ENCODE measurements at regions not wholly inside any gene's neighbourhood (a gene's known extent, or its start where the extent isn't known, plus 50 kb on each side); places are given as distances from the start of the nearest gene placed in this dataset.

DNA sequence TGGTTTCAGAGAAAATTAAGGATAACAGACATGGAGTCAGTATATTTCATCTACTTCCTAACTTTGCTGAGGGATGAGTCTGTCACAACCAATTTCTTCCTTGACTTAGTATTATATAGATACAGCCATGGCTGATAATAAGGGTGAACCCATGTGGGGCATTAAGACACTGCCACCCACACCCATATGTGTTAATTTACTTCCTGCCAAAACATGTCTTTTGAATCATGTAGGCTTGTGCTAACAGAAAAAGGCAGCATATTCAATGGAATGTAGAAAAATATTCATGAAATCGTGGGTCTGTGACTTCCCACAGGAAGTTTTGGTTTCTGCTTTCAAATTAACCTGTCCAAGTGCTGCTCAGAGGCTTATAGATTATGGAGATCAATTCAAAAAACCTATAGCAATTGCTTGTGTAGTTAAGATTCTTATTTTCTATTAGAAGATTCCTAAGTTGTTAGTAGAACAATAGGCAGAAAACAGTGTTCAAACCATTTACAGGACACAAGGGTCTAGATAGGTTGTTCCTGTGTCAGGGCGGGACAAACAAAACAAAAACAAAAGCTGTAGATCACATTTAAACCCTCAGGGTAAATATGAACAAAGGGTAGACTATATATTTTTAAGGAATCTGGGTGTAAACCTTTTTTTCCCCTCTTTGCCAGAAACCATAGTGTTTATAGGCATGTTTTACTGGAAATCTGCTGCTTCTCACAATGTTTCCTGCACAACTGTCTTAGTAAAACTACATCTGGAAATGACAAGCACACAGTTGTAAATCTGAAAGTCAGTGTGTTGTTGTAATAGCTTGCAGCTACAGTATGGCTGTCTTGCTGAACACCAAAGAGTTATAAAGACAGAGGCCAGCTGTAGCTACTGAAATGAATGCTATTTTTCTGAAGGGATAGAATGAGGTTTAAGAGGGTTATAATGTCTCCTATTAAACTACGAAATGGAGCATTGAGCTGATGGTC is 691.2 kb downstream of the EPHA4 start:
- DNase-seq (no peak), ATAC-seq (no peak)
- TF ChIP-seq CTCF (IDR thresholded peaks at IDR 0.05) = no peak
- TF ChIP-seq POLR2A (IDR thresholded peaks at IDR 0.05) = no peak
- intact Hi-C loops (cut with DNase I) = no loop called here
- Histone ChIP-seq H3K27ac (no peak overlapping the region), H3K9me3 (no peaks in the 10 kb centered on the region), H3K4me3 (no peak overlapping the region), H3K27me3 (no peaks in the 10 kb centered on the region), H3K4me1 (no peaks in the 10 kb centered on the region), H3K36me3 (replicated peaks in 1 of 2; ENCODE audit: insufficient read depth in 1 of 2, low read depth in 2 of 2) (no peaks in the 10 kb centered on the region)
- WGBS, 2 donors = 49 to 61% methylated on average over 3 of the region's 3 CpGs

GRCh38 chr2:220882507-220882906 is 689.6 kb downstream of the EPHA4 start:
- H3K27me3 ChIP-seq = no peaks in the 10 kb centered on the region

DNA sequence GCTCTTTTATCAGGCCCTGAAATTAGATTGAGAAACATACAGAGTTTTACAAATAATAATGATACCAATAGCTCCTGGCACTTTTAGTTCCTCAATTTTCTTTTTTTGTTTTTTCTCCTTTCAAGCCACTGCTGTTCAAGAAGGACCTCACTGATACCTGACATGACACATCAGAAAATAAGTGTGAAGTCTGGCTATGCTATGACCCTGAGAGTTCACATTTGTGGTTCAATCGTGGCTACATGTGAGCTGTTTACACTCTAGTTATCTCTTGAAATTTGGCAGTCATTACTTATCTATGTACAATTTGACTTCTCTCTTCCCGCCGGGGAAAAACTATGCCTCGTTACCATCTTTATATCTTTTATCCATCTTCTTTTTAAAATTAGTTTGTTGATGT is 686.5 kb downstream of the EPHA4 start:
- ATAC-seq = no peak
- H3K27ac ChIP-seq = no peak overlapping the region
- H3K4me3 ChIP-seq = no peak overlapping the region
- no peaks in the 10 kb centered on the region for H3K36me3 ChIP-seq (replicated peaks in 1 of 2; ENCODE audit: insufficient read depth in 1 of 2, low read depth in 2 of 2)
- no peak for DNase-seq
- TF ChIP-seq POLR2A (IDR thresholded peaks at IDR 0.05) (no peak), CTCF (IDR thresholded peaks at IDR 0.05) (no peak)
- 24 to 36% methylated on average over 4 of the region's 4 CpGs for WGBS, 2 donors
- intact Hi-C loops (cut with DNase I) = no loop called here
- no peaks in the 10 kb centered on the region for H3K4me1 ChIP-seq
- no peaks in the 10 kb centered on the region for H3K9me3 ChIP-seq
- no peaks in the 10 kb centered on the region for H3K27me3 ChIP-seq

More at GRCh38 chr2:220882507-220882906, 689.6 kb downstream of the EPHA4 start:
- H3K27ac ChIP-seq = no peak overlapping the region
- H3K36me3 ChIP-seq (replicated peaks in 1 of 2; ENCODE audit: insufficient read depth in 1 of 2, low read depth in 2 of 2) = no peaks in the 10 kb centered on the region
- TF ChIP-seq CTCF (IDR thresholded peaks at IDR 0.05) (no peak), POLR2A (IDR thresholded peaks at IDR 0.05) (no peak)
- no peaks in the 10 kb centered on the region for H3K4me1 ChIP-seq
- no peaks in the 10 kb centered on the region for H3K9me3 ChIP-seq
- intact Hi-C loops (cut with DNase I) = no loop called here
- no peak for DNase-seq
- H3K4me3 ChIP-seq = no peak overlapping the region
- no peak for ATAC-seq

DNA sequence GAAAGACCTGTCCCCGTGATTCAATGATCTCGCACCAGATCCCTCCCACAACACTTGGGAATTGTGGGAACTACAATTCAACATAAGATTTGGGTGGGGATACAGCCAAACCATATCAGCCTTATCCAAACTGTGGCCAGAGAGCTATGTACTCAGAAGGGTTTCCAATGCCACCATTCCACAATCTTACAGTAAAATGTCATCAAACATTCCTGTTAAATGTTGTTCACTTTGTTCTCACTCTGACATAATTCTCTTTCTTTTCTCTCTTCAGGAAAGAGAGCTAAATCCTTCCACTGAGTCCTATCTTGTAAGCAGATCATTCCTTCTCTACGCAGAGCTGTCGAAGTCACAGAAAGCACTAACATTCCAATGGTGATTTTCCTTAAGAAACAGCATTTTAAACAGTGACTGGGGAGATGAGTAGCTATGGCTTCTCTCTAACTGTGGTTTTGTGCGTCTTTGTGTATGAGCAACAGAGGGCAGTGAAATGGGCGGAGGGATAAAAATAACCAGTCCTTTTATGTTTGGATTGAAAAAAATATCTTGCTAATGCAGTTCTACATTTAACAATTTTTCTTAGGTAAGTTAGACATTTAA is 684.7 kb downstream of the EPHA4 start:
- Histone ChIP-seq H3K4me3 (no peak overlapping the region), H3K4me1 (no peaks in the 10 kb centered on the region), H3K27ac (no peak overlapping the region), H3K36me3 (replicated peaks in 1 of 2; ENCODE audit: insufficient read depth in 1 of 2, low read depth in 2 of 2) (no peaks in the 10 kb centered on the region), H3K27me3 (no peaks in the 10 kb centered on the region), H3K9me3 (no peaks in the 10 kb centered on the region)
- no peak for TF ChIP-seq POLR2A (IDR thresholded peaks at IDR 0.05)
- no peak for TF ChIP-seq CTCF (IDR thresholded peaks at IDR 0.05)
- DNase-seq (no peak), ATAC-seq (no peak)
- intact Hi-C loops (cut with DNase I) = no loop called here
- WGBS, 2 donors = 67 to 75% methylated on average over 6 of the region's 6 CpGs

Data from body of pancreas (tissue), 4 donors.